A549 (cell line): ENCODE measurements at regions not wholly inside any gene's neighbourhood (a gene's known extent, or its start where the extent isn't known, plus 50 kb on each side); places are given as distances from the start of the nearest gene placed in this dataset.

Experiments
- ATAC-seq, 2 experiments: fragments of 200-7000 bp in 1 of 2; fragments of >200 bp in 1 of 2; cut with Nextera tagmentation in 1 of 2; cut with Tn5 transposase in 1 of 2; 3 replicates each; pipeline versions ENCODE4 v1.8.0 to v1.9.1; 2018 to 2020; ENCODE audit warnings: mild to moderate bottlenecking in 1 of 2, moderate library complexity in 1 of 2
- CTCF ChIA-PET: fragments of 300-600 bp; sonication (Branson Sonifier 250); formaldehyde crosslinking; extraction: SDS; loops from one replicate; lab custom pipeline; 2021; ENCODE audit warnings: antibody characterized with exemption, inconsistent platforms; lab: Yijun Ruan, JAX
- POLR2A ChIA-PET: fragments of 350-600 bp; formaldehyde crosslinking; extraction: SDS; loops from one replicate; lab custom pipeline; 2021; ENCODE audit warnings: antibody characterized with exemption, inconsistent platforms; lab: Yijun Ruan, JAX
- DNase-seq, 2 experiments: peaks; one replicate each; pipeline versions ENCODE4 v3.0.0 to v3.0.0-alpha.2; 2011 to 2016; ENCODE audit warnings: low read depth in 1 of 2, low spot score in 1 of 2
- FAIRE-seq: peaks from 2 replicates; lab custom pipeline; 2011; peaks lifted over from hg19 to GRCh38; lab: Jason Lieb, UNC
- H3K27ac ChIP-seq, 2 experiments: fragments of >200 bp; sonication (Bioruptor Twin); formaldehyde crosslinking; 3 replicates each; pipeline ENCODE4 v1.5.1; 2016 to 2017
- H3K4me1 ChIP-seq: fragments of >200 bp; sonication (Bioruptor Twin); formaldehyde crosslinking; 3 replicates; pipeline ENCODE4 v1.6.1; 2016
- H3K4me2 ChIP-seq: fragments of >200 bp; sonication (Bioruptor Twin); formaldehyde crosslinking; 3 replicates; pipeline ENCODE4 v1.6.1; 2016
- H3K4me3 ChIP-seq: fragments of >200 bp; sonication (Bioruptor Twin); formaldehyde crosslinking; 3 replicates; pipeline ENCODE4 v1.5.1; 2016
- H3K9me3 ChIP-seq: fragments of >200 bp; sonication (Bioruptor Twin); formaldehyde crosslinking; 3 replicates; pipeline ENCODE4 v1.6.1; 2016
- BHLHE40 ChIP-seq: IDR thresholded peaks from 2 replicates; pipeline ENCODE4 v1.6.1; 2012; ENCODE audit warnings: low read depth, low read length, inconsistent platforms
- CEBPB ChIP-seq, 2 experiments: fragments of >200 bp in 1 of 2; sonication (Bioruptor Twin) in 1 of 2; formaldehyde crosslinking in 1 of 2; IDR thresholded peaks; 2 replicates each; pipeline ENCODE4 v1.6.1; 2012 to 2016
- CHD2 ChIP-seq: fragments of 150-350 bp; IDR thresholded peaks from 2 replicates; pipeline ENCODE4 v1.6.1; 2014; ENCODE audit warnings: low read length; ENCODE audit not compliant: partially characterized antibody
- E2F6 ChIP-seq: IDR thresholded peaks from 2 replicates; pipeline ENCODE4 v1.6.1; 2012; ENCODE audit warnings: low read depth, borderline replicate concordance
- EHMT2 ChIP-seq: fragments of 200-600 bp; sonication (generic); IDR thresholded peaks from 2 replicates; pipeline ENCODE4 v1.6.1; 2016; ENCODE audit warnings: antibody characterized with exemption, low read depth, mild to moderate bottlenecking, moderate library complexity
- ELK1 ChIP-seq: fragments of 150-350 bp; IDR thresholded peaks from 2 replicates; pipeline ENCODE4 v1.6.1; 2014; ENCODE audit warnings: low read depth, mild to moderate bottlenecking, low read length
- EP300 ChIP-seq, 2 experiments: fragments of >200 bp; sonication (Bioruptor Twin); formaldehyde crosslinking; IDR thresholded peaks; 2 replicates in 1 of 2; 3 replicates in 1 of 2; pipeline ENCODE4 v1.6.1; 2016 to 2017
- ESRRA ChIP-seq: fragments of 150-350 bp; IDR thresholded peaks from 2 replicates; pipeline ENCODE4 v1.6.1; 2014; ENCODE audit warnings: mild to moderate bottlenecking, low read length, borderline replicate concordance
- FOSL2 ChIP-seq, 2 experiments: fragments of 450-650 bp in 1 of 2; fragments of >200 bp in 1 of 2; sonication (Bioruptor Twin) in 1 of 2; formaldehyde crosslinking; IDR thresholded peaks; 2 replicates each; pipeline versions ENCODE4 v1.5.0 to v1.6.1; 2016 to 2020; ENCODE audit warnings: mild to moderate bottlenecking in 1 of 2, moderate library complexity in 1 of 2
- FOXS1 ChIP-seq: fragments of 250-450 bp; sonication (Bioruptor Pico); IDR thresholded peaks from 2 replicates; pipeline ENCODE4 v1.5.0; 2020; ENCODE audit warnings: mild to moderate bottlenecking, moderate library complexity
- HDAC2 ChIP-seq: fragments of 200-600 bp; sonication (generic); IDR thresholded peaks from 2 replicates; pipeline ENCODE4 v1.6.1; 2016
- HEYL ChIP-seq: fragments of 250-450 bp; sonication (Bioruptor Pico); IDR thresholded peaks from 2 replicates; pipeline ENCODE4 v1.8.0; 2021; ENCODE audit warnings: mild to moderate bottlenecking, moderate library complexity
- HOXB13 ChIP-seq: fragments of 250-450 bp; sonication (Bioruptor Pico); IDR thresholded peaks from 2 replicates; pipeline ENCODE4 v1.5.0; 2020; ENCODE audit warnings: low read depth, mild to moderate bottlenecking, moderate library complexity
- HOXB5 ChIP-seq: fragments of 250-450 bp; sonication (Bioruptor Pico); IDR thresholded peaks from 2 replicates; pipeline ENCODE4 v1.5.0; 2020; ENCODE audit warnings: mild to moderate bottlenecking, moderate library complexity
- JUNB ChIP-seq: fragments of >200 bp; sonication (Bioruptor Twin); formaldehyde crosslinking; IDR thresholded peaks from 2 replicates; pipeline ENCODE4 v1.6.1; 2016
- KDM1A ChIP-seq: fragments of 200-600 bp; sonication (generic); IDR thresholded peaks from 2 replicates; pipeline ENCODE4 v1.6.1; 2016; ENCODE audit warnings: low read depth, mild to moderate bottlenecking
- MAFK ChIP-seq: fragments of 450-650 bp; IDR thresholded peaks from 2 replicates; pipeline ENCODE4 v1.6.1; 2014; ENCODE audit not compliant: partially characterized antibody
- NFE2L2 ChIP-seq: fragments of 150-350 bp; conservative IDR thresholded peaks from 2 replicates; pipeline ENCODE4 v1.6.1; 2014; ENCODE audit warnings: low read length
- NPAS2 ChIP-seq: fragments of 250-450 bp; sonication (Bioruptor Pico); IDR thresholded peaks from 2 replicates; pipeline ENCODE4 v1.8.0; 2022; ENCODE audit warnings: mild to moderate bottlenecking, moderate library complexity, borderline replicate concordance
- NR3C1 ChIP-seq: fragments of >200 bp; sonication (Bioruptor Twin); formaldehyde crosslinking; IDR thresholded peaks from 3 replicates; pipeline ENCODE4 v1.6.1; 2017
- POLR2A ChIP-seq: IDR thresholded peaks from 2 replicates; pipeline ENCODE4 v1.6.1; 2012; ENCODE audit warnings: mild to moderate bottlenecking, low read length
- RAD21 ChIP-seq, 2 experiments: fragments of >200 bp in 1 of 2; sonication (Bioruptor Twin) in 1 of 2; formaldehyde crosslinking in 1 of 2; IDR thresholded peaks in 1 of 2; conservative IDR thresholded peaks in 1 of 2; 2 replicates in 1 of 2; 3 replicates in 1 of 2; pipeline ENCODE4 v1.6.1; 2012 to 2018; ENCODE audit warnings: inconsistent platforms in 1 of 2
- REST ChIP-seq: fragments of 200-600 bp; sonication (generic); IDR thresholded peaks from 2 replicates; pipeline ENCODE4 v1.6.1; 2016; ENCODE audit warnings: antibody characterized with exemption, mild to moderate bottlenecking, moderate library complexity
- SMC3 ChIP-seq: fragments of >200 bp; sonication (Bioruptor Twin); formaldehyde crosslinking; IDR thresholded peaks from 3 replicates; pipeline ENCODE4 v1.6.1; 2018; ENCODE audit warnings: inconsistent platforms
- TP53 ChIP-seq: fragments of 250-450 bp; sonication (Bioruptor Pico); IDR thresholded peaks from 2 replicates; pipeline ENCODE4 v1.5.0; 2021; ENCODE audit warnings: mild to moderate bottlenecking, moderate library complexity
- ZC3H11A ChIP-seq: fragments of 450-650 bp; IDR thresholded peaks from 2 replicates; pipeline ENCODE4 v1.6.1; 2014; ENCODE audit warnings: antibody characterized with exemption, mild to moderate bottlenecking
- ZFP36 ChIP-seq: fragments of 450-650 bp; IDR thresholded peaks from 2 replicates; pipeline ENCODE4 v1.6.1; 2014; ENCODE audit warnings: borderline replicate concordance; ENCODE audit not compliant: partially characterized antibody
- WGBS: methylation state at CpG from one replicate; pipeline ENCODE4 v1.1.6; 2017; ENCODE audit errors: missing lambda C conversion rate; 5-methylcytosine and 5-hydroxymethylcytosine counted together

DNA sequence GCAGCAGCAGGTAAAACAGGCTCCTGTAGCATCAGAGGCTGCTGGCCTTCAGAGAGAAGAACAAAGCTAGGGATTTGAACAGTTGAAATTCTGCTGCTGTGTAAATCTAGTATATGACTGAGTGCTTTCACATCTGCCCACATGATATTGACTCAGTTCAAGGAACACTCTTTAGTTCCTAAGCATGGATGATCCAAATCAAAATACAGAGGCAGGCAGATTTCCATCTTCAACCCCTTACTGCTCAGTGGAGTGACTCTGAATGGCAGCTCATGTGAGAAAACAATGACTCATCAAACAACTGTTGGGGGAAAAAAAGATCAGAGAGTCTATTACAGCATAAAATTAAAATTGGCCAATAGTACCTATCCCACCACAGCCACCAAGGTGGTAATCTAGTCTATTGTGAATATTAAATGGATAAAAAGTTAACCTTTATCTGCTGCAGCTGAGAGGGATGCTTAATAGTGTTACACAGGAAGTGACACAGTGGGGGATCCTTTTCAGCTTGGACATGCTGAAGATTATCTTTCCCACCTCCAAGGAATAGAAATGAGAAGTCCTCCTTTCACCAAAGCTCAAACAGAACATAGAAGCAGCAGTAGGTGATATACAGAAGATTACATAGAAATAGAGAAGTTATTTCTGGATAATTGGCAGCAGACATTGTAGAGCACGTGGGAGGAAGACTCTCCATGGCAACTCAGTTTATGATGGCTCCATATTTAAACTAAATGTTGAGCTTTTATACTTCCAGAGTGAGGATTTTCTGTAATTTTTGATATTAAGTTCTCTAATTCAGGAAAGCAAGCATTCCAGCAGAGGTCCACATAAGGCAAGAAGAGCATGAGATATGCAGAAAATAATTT lies 239.7 kb upstream of the ERCC4 start:
- no peaks in the 10 kb centered on the region for H3K4me1 ChIP-seq
- CTCF ChIA-PET = no interaction called here
- no peak overlapping the region for H3K27ac ChIP-seq
- FAIRE-seq (no peak), DNase-seq (peak in 1 of 2 experiments; percentile 14)
- H3K4me2 ChIP-seq = no peak overlapping the region
- peaks cover 4% of the 10 kb centered on the region; the same call in 1 of the 3 replicates for H3K9me3 ChIP-seq
- WGBS = 0% methylated on average over 1 of the region's 1 CpG
- no peak for TF ChIP-seq FOSL2 (IDR thresholded peaks at IDR 0.05)
- no peak for TF ChIP-seq FOSL2 (CRISPR knock-in tag; IDR thresholded peaks at IDR 0.05)
- TF ChIP-seq NFE2L2 = 0 out of 2 replicates have a peak, but pooled peaks have one; percentile 4
- TF ChIP-seq BHLHE40 = no peak
- no peak for TF ChIP-seq ZC3H11A
- TF ChIP-seq ZFP36 = no peak
- no peak for TF ChIP-seq E2F6
- no peak for TF ChIP-seq SMC3
- TF ChIP-seq, all 56 proteins: peak for 1
- POLR2A ChIA-PET = no interaction called here
- ATAC-seq = no peak
- no peak overlapping the region for H3K4me3 ChIP-seq

GRCh38 chr16:13684819-13685563 lies 235.0 kb upstream of the ERCC4 start:
- Histone ChIP-seq H3K4me3 (no peak overlapping the region), H3K27ac (no peak overlapping the region), H3K4me1 (no peaks in the 10 kb centered on the region), H3K4me2 (no peak overlapping the region), H3K9me3 (peaks cover 4% of the 10 kb centered on the region; the same call in 1 of the 3 replicates)
- TF ChIP-seq EP300 (IDR thresholded peaks at IDR 0.05) (no peak), MAFK (no peak), EHMT2 (no peak), JUNB (no peak), CEBPB (IDR thresholded peaks at IDR 0.05) (no peak), CHD2 (no peak)
- CTCF ChIA-PET = no interaction called here
- FAIRE-seq (no peak), DNase-seq (no peak), ATAC-seq (no peak)
- WGBS = 10% methylated on average over 5 of the region's 5 CpGs
- POLR2A ChIA-PET = no interaction called here

DNA sequence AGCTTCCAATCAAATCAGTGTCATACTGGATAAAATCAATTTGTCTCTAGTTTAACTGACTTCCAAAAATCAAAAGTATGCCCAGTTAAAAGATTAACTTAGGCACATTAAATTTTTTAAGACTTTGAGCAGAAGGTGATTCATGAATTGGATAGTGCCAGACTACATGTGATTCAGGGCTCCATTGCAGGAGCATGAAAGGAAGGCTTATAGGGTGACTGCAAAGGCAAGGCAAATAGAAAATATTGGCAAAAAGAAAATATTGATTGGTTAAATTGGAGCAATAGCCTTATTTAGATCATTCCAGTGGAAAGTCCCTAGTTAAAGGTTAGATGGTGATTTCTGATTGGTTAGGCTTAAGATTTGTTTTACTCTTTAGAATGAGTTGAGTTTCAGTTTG lies 223.9 kb upstream of the ERCC4 start:
- Histone ChIP-seq H3K27ac (no peak overlapping the region), H3K4me1 (no peaks in the 10 kb centered on the region), H3K9me3 (peaks cover 20% of the 10 kb centered on the region; the same call in 1 of the 3 replicates), H3K4me2 (no peak overlapping the region), H3K4me3 (no peak overlapping the region)
- CTCF ChIA-PET = no interaction called here
- TF ChIP-seq TP53 (no peak), EP300 (IDR thresholded peaks at IDR 0.05) (no peak), HEYL (no peak), ESRRA (no peak), SMC3 (no peak), POLR2A (no peak), NPAS2 (CRISPR knock-in tag) (no peak), MAFK (no peak), RAD21 (conservative IDR thresholded peaks at IDR 0.05 in 1 of 2, IDR thresholded peaks at IDR 0.05 in 1 of 2) (no peak), HOXB5 (CRISPR knock-in tag) (no peak), FOXS1 (CRISPR knock-in tag) (no peak), HOXB13 (CRISPR knock-in tag) (no peak), HDAC2 (no peak), CEBPB (IDR thresholded peaks at IDR 0.05) (no peak), FOSL2 (IDR thresholded peaks at IDR 0.05) (no peak), FOSL2 (CRISPR knock-in tag; IDR thresholded peaks at IDR 0.05) (no peak), ELK1 (no peak), KDM1A (no peak), NR3C1 (no peak), CHD2 (no peak), REST (no peak)
- POLR2A ChIA-PET = no interaction called here
- no peak for FAIRE-seq
- no peak for ATAC-seq
- DNase-seq = no peak
